ENCODE measurements at regions not wholly inside any gene's neighbourhood (a gene's known extent, or its start where the extent isn't known, plus 50 kb on each side); places are given as distances from the start of the nearest gene placed in this dataset.

GRCh38 chr1:69363236-69363635 is 204.5 kb upstream of the LRRC7 start:
- TF ChIP-seq CTCF (IDR thresholded peaks at IDR 0.05) = no peak
- no peak for TF ChIP-seq POLR2A (IDR thresholded peaks at IDR 0.05)
